HG03139 (cell line): ENCODE measurements at regions not wholly inside any gene's neighbourhood (a gene's known extent, or its start where the extent isn't known, plus 50 kb on each side); places are given as distances from the start of the nearest gene placed in this dataset.

Experiments used
- ATAC-seq: cut with Tn5 transposase; IDR thresholded peaks from one replicate; pipeline ENCODE4 v1.9.1; 2021; ENCODE audit not compliant: unreplicated experiment

GRCh38 chr22:48802576-48802975 is 1025.1 kb downstream of the BRD1 start:
- ATAC-seq: no peak

DNA sequence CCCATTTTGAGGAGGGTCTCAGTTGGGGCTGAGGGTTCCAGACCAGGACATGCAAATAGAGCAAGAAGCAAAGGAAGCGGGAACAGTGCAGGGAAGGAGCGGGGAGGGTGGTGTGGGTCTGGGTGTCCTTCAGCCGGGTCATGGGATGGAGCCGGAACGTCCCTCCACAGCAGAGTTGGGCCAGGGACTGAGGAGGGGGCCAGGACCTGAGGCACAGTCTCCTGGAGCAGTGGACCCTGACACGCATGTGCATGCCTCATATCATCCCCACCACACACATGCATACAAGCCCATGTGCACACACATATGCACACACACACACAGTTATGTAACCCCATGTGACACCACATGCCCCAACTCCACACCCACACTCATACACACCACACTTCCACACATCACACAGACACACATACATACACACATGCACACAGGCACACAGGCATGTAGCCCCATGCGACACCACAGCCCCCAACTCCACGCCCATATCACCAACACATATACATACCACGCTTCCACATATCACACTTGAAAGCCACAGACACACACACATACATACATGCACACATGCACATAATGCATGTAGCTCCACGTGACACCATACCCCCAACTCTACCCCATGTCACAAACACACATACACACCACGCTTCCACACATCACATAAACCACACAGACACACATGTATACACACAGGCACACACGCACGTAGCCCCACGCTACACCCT is 1026.6 kb downstream of the BRD1 start:
- ATAC-seq: no peak

DNA sequence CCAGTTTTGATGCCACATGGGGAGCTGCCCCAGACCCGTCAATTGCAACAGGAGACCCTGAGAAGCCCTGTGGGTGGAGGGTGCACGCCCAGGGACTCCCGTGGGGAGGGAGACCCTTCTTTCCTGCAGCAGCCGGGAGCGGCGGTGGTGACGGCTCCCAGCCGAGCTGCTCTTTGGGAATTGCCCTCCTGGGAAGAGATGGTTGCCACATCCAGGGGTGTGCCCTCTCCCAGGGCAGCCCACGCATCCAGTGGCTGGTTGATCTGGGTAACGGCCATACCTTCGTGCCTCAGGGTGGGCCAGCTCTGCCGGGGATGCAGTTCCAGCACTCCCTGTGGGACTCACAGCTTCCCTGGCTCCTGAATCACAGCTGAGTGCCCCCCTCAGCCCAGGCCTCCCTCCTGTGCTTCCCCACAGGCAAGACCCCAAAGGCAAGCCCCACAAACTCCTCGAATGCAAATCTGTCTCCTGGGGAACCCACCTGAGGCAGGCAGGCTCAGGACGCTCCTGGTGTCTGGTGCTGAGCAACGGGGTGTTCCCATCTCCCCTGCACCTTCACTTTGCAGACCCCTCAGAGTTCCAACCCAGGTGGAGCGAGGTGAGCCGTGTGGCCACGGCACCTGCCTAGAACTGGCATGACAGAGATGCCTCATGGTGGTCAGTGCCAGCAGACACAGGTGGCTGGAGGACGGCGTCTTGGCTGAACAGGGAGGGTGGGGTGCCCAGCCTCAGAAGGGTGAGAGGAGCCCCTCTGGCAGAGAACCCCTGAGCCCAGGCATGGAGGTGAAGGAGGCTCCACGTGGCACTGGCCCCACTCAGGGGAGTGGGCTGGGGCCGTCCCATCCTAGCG is 1027.4 kb downstream of the BRD1 start:
- no peak for ATAC-seq

DNA sequence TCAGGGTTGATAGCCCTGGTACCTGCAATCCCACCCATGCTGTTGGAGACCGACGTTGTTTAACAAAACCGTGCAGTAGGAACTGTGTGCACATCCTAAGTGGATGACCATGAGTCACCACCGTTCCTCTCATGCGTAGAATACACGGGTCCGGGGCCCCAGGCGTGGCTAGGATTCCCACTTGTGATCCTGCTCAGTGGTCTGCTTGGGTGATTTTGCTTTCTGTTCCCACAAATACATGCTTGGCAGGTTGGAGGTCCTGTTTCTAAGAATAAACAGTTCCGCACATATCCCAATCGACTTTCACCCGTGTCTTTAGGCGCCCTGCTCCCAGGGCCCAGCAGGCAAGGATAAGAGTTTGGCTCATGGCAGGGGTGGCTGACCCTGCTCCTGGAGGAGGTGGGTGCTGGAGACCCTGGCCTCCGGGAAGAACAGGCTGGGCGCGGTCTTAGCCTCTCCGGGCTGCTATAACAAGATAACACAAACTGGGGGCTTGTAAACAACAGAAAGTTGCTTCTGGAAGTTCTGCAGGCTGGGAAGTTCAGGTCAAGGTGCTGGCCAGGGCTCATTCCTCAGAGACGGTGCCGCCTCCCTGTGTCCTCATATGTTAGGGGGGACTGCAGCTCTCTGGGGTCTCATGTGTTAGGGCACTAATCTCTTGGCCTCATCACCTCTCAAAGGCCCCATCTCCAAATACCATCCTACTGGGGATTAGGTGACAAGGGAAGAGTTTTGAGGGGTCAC is 1028.3 kb downstream of the BRD1 start:
- ATAC-seq: no peak

DNA sequence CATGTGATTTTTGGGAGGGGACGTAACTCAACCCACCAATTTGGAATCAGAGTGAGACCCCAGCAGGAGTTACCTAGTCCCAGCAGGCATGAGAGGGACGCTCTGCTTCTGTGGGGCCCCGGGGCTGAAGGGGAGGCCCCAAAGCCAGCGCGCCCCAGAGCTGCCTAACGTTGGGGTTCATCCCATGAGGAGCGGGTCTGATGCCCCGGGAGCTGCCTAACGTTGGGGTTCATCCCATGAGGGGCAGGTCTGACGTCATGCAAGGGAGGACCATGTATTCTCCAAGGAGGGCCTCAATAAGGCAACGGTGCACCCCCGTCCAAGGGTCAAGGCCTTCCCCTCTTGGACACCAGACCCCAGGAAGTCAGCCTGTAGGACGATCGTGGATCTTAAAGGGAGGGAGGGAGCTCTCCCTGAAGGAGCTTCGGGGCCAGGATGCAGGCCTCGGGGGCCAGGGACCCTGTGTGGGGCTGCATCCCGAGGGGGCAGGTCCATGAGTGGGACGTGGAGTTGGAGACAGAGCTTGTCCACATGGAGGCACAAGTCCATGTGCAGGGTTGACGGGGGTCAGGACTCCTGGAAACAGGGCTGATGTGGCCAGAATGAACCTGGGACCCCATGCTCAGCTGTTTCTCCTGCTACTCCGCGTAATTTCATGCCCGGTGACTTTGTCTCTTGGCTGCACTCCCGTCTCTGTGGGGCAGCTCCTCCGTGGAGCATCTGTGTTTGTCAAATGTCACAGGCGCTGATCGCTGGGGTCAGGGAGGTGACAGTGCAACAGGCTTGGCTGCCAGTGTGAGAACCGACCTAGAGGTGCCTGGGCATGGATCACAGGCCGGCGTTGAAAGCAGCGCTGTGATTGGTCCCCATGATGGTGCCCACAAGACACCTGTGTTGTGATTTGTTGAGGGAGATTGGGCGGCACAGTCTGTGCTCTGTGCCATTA is 1029.1 kb downstream of the BRD1 start:
- no peak for ATAC-seq

DNA sequence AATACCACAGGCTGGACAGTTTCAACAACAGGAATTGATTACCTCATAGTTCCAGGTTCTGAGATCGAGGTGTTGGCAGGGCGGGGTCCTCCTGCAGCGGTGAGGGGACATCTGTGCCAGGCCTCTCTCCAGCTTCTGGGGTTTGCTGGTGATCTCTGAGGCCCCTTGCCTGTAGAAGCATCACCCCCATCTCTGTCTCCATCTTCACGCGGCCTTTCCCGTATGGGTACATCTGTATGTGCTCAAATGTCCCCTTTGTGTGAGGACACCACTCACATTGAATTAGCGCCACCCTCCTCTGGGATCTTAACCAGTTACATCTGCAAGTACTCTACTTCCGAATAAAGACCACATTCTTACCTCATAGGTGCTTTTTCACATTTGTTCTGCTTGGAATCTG is 1029.9 kb downstream of the BRD1 start:
- no peak for ATAC-seq

DNA sequence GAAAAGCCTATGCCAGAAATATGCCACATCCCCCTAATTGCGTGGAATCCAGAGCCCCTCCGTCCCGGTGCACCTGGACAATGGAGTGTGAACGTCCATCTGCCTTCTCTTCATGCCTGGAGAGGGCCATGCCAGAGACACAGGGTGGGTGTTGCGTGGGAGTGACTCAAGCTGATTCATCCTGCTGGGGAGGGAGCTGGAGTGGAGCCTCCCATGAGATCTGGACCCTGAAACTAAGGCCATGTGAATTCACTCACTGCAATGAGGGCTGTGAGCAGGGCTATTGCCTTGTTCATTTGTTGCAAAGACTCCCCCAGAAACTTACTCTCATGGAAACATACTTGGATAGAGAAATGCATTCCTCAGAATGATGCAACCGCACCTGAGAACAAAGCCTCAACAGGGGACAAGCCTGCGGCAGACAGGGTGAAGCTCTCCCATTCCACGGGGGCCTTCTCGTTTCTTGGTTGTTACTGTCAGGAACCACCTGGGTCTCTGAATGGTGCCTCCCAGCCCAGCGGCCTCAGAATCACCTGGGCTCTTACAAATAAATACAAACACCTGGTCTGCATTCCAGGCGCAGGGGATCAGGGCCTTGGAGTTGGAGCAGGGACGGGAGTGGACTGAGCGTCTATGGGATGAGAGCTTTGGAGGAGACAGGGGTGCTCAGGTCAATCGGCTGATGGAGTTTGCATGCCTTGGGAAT is 1031.2 kb downstream of the BRD1 start:
- no peak for ATAC-seq

- no peak for ATAC-seq
Measured at GRCh38 chr22:48795664-48796063, 1032.0 kb downstream of the BRD1 start.

DNA sequence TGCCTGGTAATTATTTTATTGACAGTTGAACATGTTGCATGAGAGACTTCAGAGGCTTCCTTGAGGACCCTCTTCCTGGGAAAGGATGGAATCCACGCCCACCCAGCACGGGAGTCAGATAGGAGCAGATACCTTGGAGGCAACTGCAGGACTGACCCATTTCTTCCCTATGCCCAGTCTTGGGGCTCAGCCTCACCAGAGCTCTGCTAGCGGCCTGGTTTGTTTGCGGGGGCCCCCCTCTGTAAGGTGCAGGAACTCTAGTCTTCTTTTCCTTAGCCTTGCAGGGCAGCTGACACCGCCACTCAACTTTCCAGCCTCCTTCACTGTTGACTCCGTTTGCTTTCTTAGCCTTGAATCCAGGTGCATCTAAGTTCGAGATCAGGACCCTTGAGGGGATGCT is 1032.8 kb downstream of the BRD1 start:
- ATAC-seq: no peak

- ATAC-seq: no peak
Measured at GRCh38 chr22:48793949-48794348, 1033.7 kb downstream of the BRD1 start.

- no peak for ATAC-seq
Measured at GRCh38 chr22:48786679-48786996, 1041.0 kb downstream of the BRD1 start.

GRCh38 chr22:48785792-48786678 is 1041.6 kb downstream of the BRD1 start:
- no peak for ATAC-seq

DNA sequence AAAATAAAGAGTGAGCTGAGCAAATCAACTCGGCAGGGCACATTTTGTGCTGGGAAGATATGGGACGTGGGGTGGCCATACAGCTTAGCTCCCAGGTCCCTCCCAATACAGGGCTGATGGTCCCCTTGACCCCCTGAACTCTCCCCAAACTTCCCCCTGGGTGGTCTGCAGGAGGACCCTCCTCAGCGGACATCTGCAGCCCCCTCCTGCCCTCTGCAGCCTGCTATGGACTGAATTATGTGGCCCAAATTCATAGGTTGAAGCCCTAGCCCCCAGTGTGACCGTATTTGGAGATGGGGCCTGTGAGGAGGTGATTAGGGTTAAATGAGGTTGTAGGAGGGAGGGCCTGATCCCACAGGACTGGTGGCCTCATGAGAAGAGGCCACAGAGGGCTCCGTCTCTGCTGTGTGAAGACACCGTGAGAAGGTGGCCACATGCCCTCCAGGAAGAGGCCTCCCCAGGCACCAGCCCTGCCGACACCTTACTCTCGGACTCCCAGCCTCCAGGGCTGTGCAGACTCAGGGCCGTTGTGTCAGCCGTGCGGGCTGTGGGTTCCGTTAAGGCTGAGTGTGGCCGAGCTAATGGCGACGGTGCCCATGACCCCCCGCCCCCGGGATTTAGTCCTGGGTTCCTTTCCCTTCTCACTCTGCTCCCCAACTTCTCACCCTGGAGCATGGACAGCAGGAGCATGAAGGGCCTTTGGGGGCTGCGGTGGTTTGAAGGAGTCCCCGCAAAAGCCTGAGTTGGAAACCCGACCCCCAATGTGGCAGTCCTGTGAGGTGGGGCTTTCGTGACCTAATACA is 1042.8 kb downstream of the BRD1 start:
- no peak for ATAC-seq

- no peak for ATAC-seq
Measured at GRCh38 chr22:48783821-48784266, 1043.8 kb downstream of the BRD1 start.

DNA sequence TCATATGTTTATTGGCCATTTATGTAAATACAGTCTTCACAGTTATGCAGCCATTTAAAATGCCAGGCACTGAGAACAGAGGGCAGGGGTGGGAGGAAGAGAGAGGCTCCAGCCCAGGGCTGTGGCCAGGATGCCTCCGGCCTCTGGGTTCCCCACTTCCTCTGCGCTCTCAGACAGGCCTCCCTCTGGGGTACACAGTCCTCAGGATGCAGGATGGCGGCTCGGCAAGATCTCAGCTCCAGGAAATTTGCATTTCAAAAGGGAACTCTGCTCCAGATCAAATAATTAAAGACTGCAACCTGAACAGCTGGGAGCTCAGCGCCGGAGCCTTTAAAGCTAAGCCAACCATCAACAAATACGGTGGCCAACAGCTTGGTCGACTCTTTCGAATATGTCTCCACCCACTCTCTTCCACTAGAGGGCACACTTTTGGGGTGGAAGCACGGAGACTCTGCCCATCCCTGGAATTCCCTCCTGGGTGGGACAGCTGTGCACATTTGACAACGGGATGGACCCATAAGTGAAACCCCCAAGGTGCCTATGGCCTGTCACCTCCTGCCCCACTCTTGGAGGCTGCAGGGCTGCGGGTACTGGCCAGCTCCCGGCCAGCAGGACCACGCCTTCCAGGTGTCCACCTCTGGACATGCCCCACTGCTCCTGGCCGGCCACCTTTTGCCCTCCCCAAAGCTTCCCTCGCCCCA is 1044.7 kb downstream of the BRD1 start:
- ATAC-seq: no peak

DNA sequence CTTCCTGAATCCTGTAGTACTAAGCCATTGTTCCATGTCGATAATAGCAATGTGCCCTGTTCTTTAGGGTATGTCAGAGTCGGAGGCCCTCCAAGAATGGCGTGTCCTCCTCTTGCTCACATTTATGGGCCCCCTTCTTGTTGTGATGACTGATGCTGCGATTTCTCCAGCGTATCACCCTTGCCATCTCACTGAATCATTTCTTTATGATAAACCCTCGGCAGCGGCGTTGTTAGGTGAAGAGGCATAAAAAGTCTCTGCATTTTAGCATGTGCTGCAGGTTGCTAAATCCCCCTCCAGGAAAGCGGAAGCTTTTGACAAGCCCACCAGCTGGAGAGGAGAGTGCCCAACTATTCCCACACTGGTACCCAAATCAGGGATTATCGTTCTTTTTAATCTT is 1045.3 kb downstream of the BRD1 start:
- ATAC-seq: no peak

DNA sequence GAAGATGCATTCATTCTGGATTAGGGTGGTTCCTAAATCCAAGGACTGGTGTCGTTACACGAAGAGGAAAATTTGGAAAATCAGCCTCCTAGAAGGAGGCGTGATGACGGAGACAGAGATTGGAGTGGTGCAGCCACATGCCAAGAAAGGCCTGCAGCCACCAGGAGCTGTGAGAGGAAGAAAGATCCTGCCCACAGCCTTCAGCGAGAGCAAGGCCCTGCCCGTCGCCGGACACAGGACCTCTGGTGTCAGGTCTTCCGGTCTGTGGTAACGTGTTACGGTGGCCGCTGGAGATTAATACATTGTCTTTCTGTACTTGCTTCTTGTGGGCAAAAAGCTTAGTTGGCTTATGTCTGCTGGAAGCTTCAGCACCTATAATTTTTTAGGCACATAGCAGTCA is 1045.8 kb downstream of the BRD1 start:
- ATAC-seq: no peak

GRCh38 chr22:48781391-48781790 is 1046.3 kb downstream of the BRD1 start:
- no peak for ATAC-seq
